AG04450 (cell line): ENCODE measurements at regions not wholly inside any gene's neighbourhood (a gene's known extent, or its start where the extent isn't known, plus 50 kb on each side); places are given as distances from the start of the nearest gene placed in this dataset.

Experiments used
- CTCF ChIA-PET: fragments of 300-600, 350-600 bp; formaldehyde crosslinking; extraction: SDS; loops from one replicate; lab custom pipeline; 2022; ENCODE audit warnings: antibody characterized with exemption, inconsistent platforms; lab: Charles Lee
- POLR2A ChIA-PET: fragments of 350-600 bp; formaldehyde crosslinking; extraction: SDS; loops from one replicate; lab custom pipeline; 2021; ENCODE audit warnings: antibody characterized with exemption, inconsistent platforms; lab: Yijun Ruan, JAX
- DNase-seq: peaks from one replicate; pipeline ENCODE4 v3.0.0-alpha.2; 2011; ENCODE audit warnings: low read depth, low spot score
- H3K27ac ChIP-seq: one replicate; pipeline ENCODE4 v1.5.1; 2012; ENCODE audit warnings: low read depth, low read length, control low read depth
- H3K27me3 ChIP-seq: one replicate; pipeline ENCODE4 v1.6.0; 2012; ENCODE audit warnings: low read length; ENCODE audit not compliant: control insufficient read depth, insufficient read depth
- H3K4me3 ChIP-seq: 2 replicates; pipeline ENCODE4 v1.5.1; 2011; ENCODE audit warnings: mild to moderate bottlenecking, low read depth, low read length, control low read depth
- H3K9me3 ChIP-seq: 2 replicates; pipeline ENCODE4 v1.5.1; 2012; ENCODE audit warnings: low read length; ENCODE audit not compliant: control insufficient read depth, insufficient read depth
- TF ChIP-seq, protein P1 (sequence below): IDR thresholded peaks from 2 replicates; pipeline ENCODE4 v1.5.1; 2011; ENCODE audit warnings: low read depth, low read length, control low read depth, inconsistent platforms

DNA sequence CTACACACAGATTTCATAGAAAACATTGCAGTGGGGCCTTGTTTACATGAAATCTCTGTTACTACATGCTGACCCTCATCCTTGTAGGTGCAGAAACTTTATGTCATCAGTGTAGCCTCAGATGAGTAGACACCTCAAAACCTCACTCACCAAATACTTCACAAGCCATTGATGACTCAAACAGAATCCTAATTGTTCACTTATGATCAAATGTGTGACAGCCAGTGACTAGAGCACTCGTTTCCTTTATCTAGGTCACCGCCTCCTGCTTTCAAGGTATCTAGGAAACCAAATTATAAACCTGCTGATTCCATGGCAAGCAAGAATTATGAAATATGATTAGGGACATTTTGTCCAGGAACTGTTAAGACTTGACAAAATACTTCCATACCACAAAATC lies 255.8 kb upstream of the GPRIN3 start:
- DNase-seq: no peak
- CTCF ChIA-PET: no interaction called here

DNA sequence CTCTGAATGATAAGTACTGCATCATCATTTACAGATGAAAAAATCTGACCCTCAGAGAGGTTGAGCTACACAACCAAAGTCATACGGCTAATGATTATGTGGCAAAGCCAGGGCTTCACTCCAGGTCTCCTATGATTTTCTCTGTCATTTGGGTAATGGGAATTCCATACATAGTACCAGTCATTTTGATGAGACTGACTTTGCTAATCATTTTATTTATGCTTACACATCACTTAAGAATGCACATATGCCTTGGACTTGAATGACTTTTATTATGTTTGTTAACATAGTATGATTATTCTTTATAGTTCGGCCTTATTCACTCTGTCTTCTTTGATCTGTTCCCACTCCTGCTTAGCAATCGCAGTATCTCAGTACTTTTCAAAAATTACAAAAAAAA lies 255.1 kb upstream of the GPRIN3 start:
- POLR2A ChIA-PET: no interaction called here

More for the DNA sequence above, 255.8 kb upstream of the GPRIN3 start:
- H3K9me3 ChIP-seq: no peaks in the 10 kb centered on the region
- TF ChIP-seq, protein P1, sequence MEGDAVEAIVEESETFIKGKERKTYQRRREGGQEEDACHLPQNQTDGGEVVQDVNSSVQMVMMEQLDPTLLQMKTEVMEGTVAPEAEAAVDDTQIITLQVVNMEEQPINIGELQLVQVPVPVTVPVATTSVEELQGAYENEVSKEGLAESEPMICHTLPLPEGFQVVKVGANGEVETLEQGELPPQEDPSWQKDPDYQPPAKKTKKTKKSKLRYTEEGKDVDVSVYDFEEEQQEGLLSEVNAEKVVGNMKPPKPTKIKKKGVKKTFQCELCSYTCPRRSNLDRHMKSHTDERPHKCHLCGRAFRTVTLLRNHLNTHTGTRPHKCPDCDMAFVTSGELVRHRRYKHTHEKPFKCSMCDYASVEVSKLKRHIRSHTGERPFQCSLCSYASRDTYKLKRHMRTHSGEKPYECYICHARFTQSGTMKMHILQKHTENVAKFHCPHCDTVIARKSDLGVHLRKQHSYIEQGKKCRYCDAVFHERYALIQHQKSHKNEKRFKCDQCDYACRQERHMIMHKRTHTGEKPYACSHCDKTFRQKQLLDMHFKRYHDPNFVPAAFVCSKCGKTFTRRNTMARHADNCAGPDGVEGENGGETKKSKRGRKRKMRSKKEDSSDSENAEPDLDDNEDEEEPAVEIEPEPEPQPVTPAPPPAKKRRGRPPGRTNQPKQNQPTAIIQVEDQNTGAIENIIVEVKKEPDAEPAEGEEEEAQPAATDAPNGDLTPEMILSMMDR: no peak
- H3K4me3 ChIP-seq: no peak overlapping the region
- no peak overlapping the region for H3K27ac ChIP-seq
- H3K27me3 ChIP-seq: no peaks in the 10 kb centered on the region
- POLR2A ChIA-PET: no interaction called here

DNA sequence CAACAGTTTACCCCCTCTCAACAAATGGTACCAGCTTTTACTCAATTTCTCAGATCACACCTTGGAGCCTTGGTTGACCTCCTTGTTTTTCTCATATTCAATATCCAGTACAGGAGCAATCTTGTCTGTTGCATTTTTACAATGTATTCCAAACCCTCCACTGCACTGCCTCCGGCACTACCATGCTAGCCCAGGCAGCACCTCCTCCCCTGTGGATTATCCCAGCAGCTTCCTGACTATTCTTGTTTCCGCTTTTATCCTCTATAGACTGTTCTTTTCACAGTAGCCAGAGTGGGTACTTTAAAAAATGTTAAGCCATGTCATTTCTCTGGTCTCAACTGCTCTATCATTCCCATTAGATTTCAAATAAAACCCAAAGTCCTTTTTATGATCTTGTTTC lies 253.4 kb upstream of the GPRIN3 start:
- Histone ChIP-seq H3K27me3 (no peaks in the 10 kb centered on the region), H3K4me3 (no peak overlapping the region), H3K9me3 (no peaks in the 10 kb centered on the region), H3K27ac (no peak overlapping the region)
- POLR2A ChIA-PET: no interaction called here
- TF ChIP-seq, protein P1: no peak
- no peak for DNase-seq
- CTCF ChIA-PET: no interaction called here

More for the DNA sequence above, 255.1 kb upstream of the GPRIN3 start:
- DNase-seq: no peak
- Histone ChIP-seq H3K4me3 (no peak overlapping the region), H3K27ac (no peak overlapping the region), H3K27me3 (no peaks in the 10 kb centered on the region), H3K9me3 (no peaks in the 10 kb centered on the region)
- TF ChIP-seq, protein P1: no peak
- CTCF ChIA-PET: interaction anchor here (1.2 kb wide), 1 partner anchor 77 kb away, joined by 4 read pairs; no protein-coding TSS in a partner anchor

DNA sequence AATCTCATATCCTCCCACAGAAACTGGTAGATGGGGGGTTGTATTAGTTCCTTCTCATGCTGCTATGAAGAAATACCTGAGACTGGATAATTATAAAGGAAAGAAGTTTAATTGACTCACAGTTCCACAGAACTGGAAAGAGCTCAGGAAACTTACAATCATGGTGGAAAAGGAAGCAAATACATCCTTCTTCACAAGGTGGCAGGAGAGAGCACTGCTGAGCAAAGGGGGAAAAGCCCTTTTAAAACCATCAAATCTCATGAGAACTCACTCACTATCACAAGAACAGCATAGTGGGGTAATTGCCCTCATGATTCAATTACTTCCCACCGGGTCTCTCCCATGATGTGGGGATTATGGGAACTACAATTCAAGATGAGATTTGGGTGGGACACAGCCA lies 250.5 kb upstream of the GPRIN3 start:
- CTCF ChIA-PET: interaction anchor here (1.4 to 2.2 kb wide), 2 partner anchors 72 to 76 kb away, joined by 4 to 9 read pairs; no protein-coding TSS in a partner anchor
- TF ChIP-seq, protein P1: peak; percentile 48
- POLR2A ChIA-PET: no interaction called here
- Histone ChIP-seq H3K4me3 (no peak overlapping the region), H3K27me3 (no peaks in the 10 kb centered on the region), H3K9me3 (no peaks in the 10 kb centered on the region), H3K27ac (no peak overlapping the region)
- DNase-seq: no peak

DNA sequence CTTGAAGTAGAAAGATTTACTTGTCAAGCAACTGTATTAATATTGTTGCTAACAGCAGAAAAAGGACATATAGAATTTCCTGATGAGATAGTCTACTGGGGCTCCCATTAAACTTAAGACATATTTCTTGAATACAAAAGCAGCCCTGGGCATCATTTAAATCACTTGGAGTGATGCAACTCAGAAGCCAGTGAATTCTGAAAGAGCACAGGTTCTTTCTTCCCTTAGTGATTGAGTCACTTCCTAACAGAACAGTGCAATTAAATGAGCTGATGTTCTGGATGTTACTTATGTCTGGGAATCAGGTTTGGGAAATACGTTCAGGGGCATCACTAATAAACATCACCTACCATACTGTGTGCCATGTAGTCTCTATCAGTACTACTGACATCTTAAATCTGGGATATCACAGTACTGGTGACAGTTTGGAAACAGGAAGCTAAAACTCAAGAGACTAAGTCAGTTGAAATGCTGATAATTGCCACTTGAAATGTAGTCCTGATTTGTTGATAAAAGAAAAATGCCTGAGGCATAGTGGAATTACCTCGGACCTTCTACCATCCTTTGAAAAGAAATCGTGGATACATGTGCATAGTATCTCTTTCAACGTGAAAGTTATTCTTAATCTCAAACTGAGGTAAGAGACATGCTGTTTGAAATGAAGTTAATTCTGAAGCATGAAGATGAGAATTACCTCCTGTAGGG lies 249.2 kb upstream of the GPRIN3 start:
- no peak overlapping the region for H3K27ac ChIP-seq
- POLR2A ChIA-PET: no interaction called here
- no peaks in the 10 kb centered on the region for H3K9me3 ChIP-seq
- H3K27me3 ChIP-seq: no peaks in the 10 kb centered on the region
- CTCF ChIA-PET: interaction anchor here (0.5 to 2.2 kb wide), 4 partner anchors 47 to 85 kb away, joined by 3 to 9 read pairs (median 4); no protein-coding TSS in a partner anchor
- TF ChIP-seq, protein P1: no peak
- H3K4me3 ChIP-seq: no peak overlapping the region
- DNase-seq: no peak
